Neural cell (in vitro differentiated cells): ENCODE measurements at regions not wholly inside any gene's neighbourhood (a gene's known extent, or its start where the extent isn't known, plus 50 kb on each side); places are given as distances from the start of the nearest gene placed in this dataset.

Experiments
- H2AFZ ChIP-seq: fragments of 200-600, 300-800 bp; sonication (generic), shearing (Covaris generic); 2 replicates; pipeline ENCODE4 v1.6.0; 2014; ENCODE audit warnings: low read depth, mild to moderate bottlenecking, antibody characterized with exemption, low read length, moderate library complexity
- H3F3A ChIP-seq: fragments of 200-600 bp; shearing (Covaris generic); 2 replicates; pipeline ENCODE4 v1.6.1; 2016; ENCODE audit warnings: mild to moderate bottlenecking, moderate library complexity, mixed read lengths, antibody characterized with exemption, low read length; ENCODE audit not compliant: insufficient read depth, poor library complexity, severe bottlenecking
- H3K27ac ChIP-seq: fragments of 200-600, 300-800 bp; sonication (generic), shearing (Covaris generic); 2 replicates; pipeline ENCODE4 v1.5.1; 2014; ENCODE audit warnings: mild to moderate bottlenecking, low read length, moderate library complexity
- H3K27me3 ChIP-seq: fragments of 300-800, 200-600 bp; sonication (generic), shearing (Covaris generic); 2 replicates; pipeline ENCODE4 v1.6.0; 2014; ENCODE audit warnings: mild to moderate bottlenecking, low read depth, low read length, moderate library complexity; ENCODE audit not compliant: insufficient read depth
- H3K36me3 ChIP-seq: fragments of 300-800, 200-600 bp; sonication (generic), shearing (Covaris generic); 2 replicates; pipeline ENCODE4 v1.5.1; 2014; ENCODE audit warnings: mild to moderate bottlenecking, antibody characterized with exemption, low read length, moderate library complexity; ENCODE audit not compliant: insufficient read depth
- H3K4me2 ChIP-seq: fragments of 300-800, 200-600 bp; sonication (generic), shearing (Covaris generic); 2 replicates; pipeline ENCODE4 v1.6.0; 2014; ENCODE audit warnings: mild to moderate bottlenecking, low read length
- H3K4me3 ChIP-seq: fragments of 300-800, 200-600 bp; sonication (generic), shearing (Covaris generic); 2 replicates; pipeline ENCODE4 v1.5.1; 2014; ENCODE audit warnings: mild to moderate bottlenecking, low read length, moderate library complexity
- H3K79me2 ChIP-seq: fragments of 200-600 bp; shearing (Covaris generic); replicated peaks from 2 replicates; pipeline ENCODE4 v1.6.0; 2014; ENCODE audit warnings: mild to moderate bottlenecking, low read length, moderate library complexity; ENCODE audit not compliant: insufficient read depth
- H3K9ac ChIP-seq: fragments of 300-800, 200-600 bp; sonication (generic), shearing (Covaris generic); 2 replicates; pipeline ENCODE4 v1.6.1; 2016; ENCODE audit warnings: mild to moderate bottlenecking, low read length, mixed read lengths
- H3K9me2 ChIP-seq: fragments of 200-600 bp; shearing (Covaris generic); 2 replicates; pipeline ENCODE4 v1.6.1; 2016; ENCODE audit warnings: mild to moderate bottlenecking, low read length, mixed read lengths; ENCODE audit not compliant: insufficient read depth
- H3K9me3 ChIP-seq: fragments of 200-600, 300-800 bp; sonication (generic), shearing (Covaris generic); 2 replicates; pipeline ENCODE4 v1.6.1; 2016; ENCODE audit warnings: mild to moderate bottlenecking, mixed run types, low read length, moderate library complexity, mixed read lengths
- H4K20me1 ChIP-seq: fragments of 200-600 bp; shearing (Covaris generic); 2 replicates; pipeline ENCODE4 v1.6.1; 2016; ENCODE audit warnings: mild to moderate bottlenecking, mixed run types; ENCODE audit not compliant: insufficient read depth
- CTCF ChIP-seq: fragments of 450-650 bp; IDR thresholded peaks from 2 replicates; pipeline ENCODE4 v1.5.1; 2014; ENCODE audit warnings: antibody characterized with exemption, mild to moderate bottlenecking, moderate library complexity; ENCODE audit not compliant: poor library complexity, severe bottlenecking
- EP300 ChIP-seq: fragments of 450-650 bp; conservative IDR thresholded peaks from 2 replicates; pipeline ENCODE4 v1.6.1; 2014; ENCODE audit warnings: antibody characterized with exemption, mild to moderate bottlenecking, moderate library complexity; ENCODE audit not compliant: poor library complexity, severe bottlenecking
- EZH2 ChIP-seq: fragments of 200-600, 300-800 bp; shearing (Covaris generic), sonication (generic); IDR thresholded peaks from 2 replicates; pipeline ENCODE4 v1.6.1; 2014; ENCODE audit warnings: antibody characterized with exemption, low read length, borderline replicate concordance, mild to moderate bottlenecking; ENCODE audit not compliant: insufficient read depth, poor library complexity, severe bottlenecking
- MXI1 ChIP-seq: fragments of 450-650 bp; conservative IDR thresholded peaks from 2 replicates; pipeline ENCODE4 v1.6.1; 2014; ENCODE audit warnings: antibody characterized with exemption, mild to moderate bottlenecking; ENCODE audit not compliant: poor library complexity, severe bottlenecking
- POLR2AphosphoS5 ChIP-seq: IDR thresholded peaks from 2 replicates; pipeline ENCODE4 v1.6.1; 2012
- RAD21 ChIP-seq: fragments of 450-650 bp; conservative IDR thresholded peaks from 2 replicates; pipeline ENCODE4 v1.6.1; 2014; ENCODE audit warnings: antibody characterized with exemption, mild to moderate bottlenecking, moderate library complexity
- SMC3 ChIP-seq: fragments of 450-650 bp; conservative IDR thresholded peaks from 2 replicates; pipeline ENCODE4 v1.6.1; 2014; ENCODE audit warnings: antibody characterized with exemption, mild to moderate bottlenecking, moderate library complexity; ENCODE audit not compliant: poor library complexity
- TAF1 ChIP-seq: IDR thresholded peaks from 2 replicates; pipeline ENCODE4 v1.6.1; 2012; ENCODE audit warnings: low read depth
- TF ChIP-seq, protein P1 (sequence below): IDR thresholded peaks from 2 replicates; pipeline ENCODE4 v1.6.1; 2012; ENCODE audit warnings: borderline replicate concordance

GRCh38 chr3:161444694-161445077, 51.9 kb upstream of the OTOL1 start:
- Histone ChIP-seq H3F3A (no peaks in the 10 kb centered on the region), H3K36me3 (no peaks in the 10 kb centered on the region), H3K4me3 (no peak overlapping the region), H3K9me3 (no peaks in the 10 kb centered on the region), H3K27me3 (no peaks in the 10 kb centered on the region), H4K20me1 (no peaks in the 10 kb centered on the region), H3K4me2 (no peak overlapping the region), H3K9ac (no peak overlapping the region), H3K9me2 (no peaks in the 10 kb centered on the region), H3K27ac (no peak overlapping the region), H2AFZ (no peak overlapping the region), H3K79me2 (no peaks in the 10 kb centered on the region)
- TF ChIP-seq EP300: no peak
- TF ChIP-seq CTCF: no peak
- TF ChIP-seq EZH2: no peak
- TF ChIP-seq RAD21: no peak
- TF ChIP-seq TAF1: no peak
- TF ChIP-seq, protein P1, sequence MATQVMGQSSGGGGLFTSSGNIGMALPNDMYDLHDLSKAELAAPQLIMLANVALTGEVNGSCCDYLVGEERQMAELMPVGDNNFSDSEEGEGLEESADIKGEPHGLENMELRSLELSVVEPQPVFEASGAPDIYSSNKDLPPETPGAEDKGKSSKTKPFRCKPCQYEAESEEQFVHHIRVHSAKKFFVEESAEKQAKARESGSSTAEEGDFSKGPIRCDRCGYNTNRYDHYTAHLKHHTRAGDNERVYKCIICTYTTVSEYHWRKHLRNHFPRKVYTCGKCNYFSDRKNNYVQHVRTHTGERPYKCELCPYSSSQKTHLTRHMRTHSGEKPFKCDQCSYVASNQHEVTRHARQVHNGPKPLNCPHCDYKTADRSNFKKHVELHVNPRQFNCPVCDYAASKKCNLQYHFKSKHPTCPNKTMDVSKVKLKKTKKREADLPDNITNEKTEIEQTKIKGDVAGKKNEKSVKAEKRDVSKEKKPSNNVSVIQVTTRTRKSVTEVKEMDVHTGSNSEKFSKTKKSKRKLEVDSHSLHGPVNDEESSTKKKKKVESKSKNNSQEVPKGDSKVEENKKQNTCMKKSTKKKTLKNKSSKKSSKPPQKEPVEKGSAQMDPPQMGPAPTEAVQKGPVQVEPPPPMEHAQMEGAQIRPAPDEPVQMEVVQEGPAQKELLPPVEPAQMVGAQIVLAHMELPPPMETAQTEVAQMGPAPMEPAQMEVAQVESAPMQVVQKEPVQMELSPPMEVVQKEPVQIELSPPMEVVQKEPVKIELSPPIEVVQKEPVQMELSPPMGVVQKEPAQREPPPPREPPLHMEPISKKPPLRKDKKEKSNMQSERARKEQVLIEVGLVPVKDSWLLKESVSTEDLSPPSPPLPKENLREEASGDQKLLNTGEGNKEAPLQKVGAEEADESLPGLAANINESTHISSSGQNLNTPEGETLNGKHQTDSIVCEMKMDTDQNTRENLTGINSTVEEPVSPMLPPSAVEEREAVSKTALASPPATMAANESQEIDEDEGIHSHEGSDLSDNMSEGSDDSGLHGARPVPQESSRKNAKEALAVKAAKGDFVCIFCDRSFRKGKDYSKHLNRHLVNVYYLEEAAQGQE: no peak
- no peak for TF ChIP-seq SMC3
- no peak for TF ChIP-seq MXI1
- no peak for TF ChIP-seq POLR2AphosphoS5

DNA sequence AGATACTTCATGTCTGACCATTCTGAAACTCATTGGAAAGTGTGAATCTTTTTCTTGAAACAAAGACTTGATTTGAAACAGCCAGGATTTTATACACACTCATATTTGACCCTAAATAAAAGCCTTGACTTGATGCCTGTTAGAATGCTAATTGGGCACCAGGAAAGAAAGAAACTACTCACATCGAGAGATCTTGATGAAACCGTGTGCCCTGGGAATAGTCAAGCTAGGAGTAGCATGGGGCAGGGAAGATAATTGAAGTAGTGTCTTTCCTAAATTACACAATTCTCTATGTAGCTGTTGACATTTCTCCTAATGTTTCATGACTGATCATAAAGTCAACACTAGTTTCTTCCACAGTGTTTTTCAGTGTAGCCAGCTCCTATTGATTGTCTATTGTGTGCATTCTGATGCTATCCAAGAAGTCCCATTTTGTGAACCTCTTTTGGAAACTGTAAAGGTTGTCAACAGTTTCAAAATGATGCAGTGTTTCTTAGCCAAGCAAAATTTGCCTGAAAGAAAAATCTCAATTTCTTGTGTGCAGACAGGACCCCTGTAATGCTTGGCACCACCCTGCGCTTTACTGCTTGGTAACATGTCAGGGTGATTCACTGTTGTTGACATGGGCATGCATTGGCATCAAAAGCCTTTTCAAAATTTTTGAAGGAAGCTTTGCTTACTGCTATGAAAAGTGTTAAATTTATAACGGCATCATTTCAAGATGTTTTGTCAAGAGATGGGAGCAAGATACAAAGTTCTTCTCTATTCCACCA, 52.5 kb upstream of the OTOL1 start:
- no peaks in the 10 kb centered on the region for H3K9me3 ChIP-seq
- no peaks in the 10 kb centered on the region for H3K9me2 ChIP-seq
- TF ChIP-seq SMC3 (no peak), CTCF (no peak), TAF1 (no peak), MXI1 (no peak), EZH2 (no peak), RAD21 (no peak), POLR2AphosphoS5 (no peak)
- TF ChIP-seq, protein P1: no peak
- no peak overlapping the region for H3K9ac ChIP-seq
- H3K27ac ChIP-seq: no peak overlapping the region
- no peak overlapping the region for H2AFZ ChIP-seq
- no peaks in the 10 kb centered on the region for H3K79me2 ChIP-seq
- H3K4me3 ChIP-seq: no peak overlapping the region
- H4K20me1 ChIP-seq: no peaks in the 10 kb centered on the region
- H3K27me3 ChIP-seq: no peaks in the 10 kb centered on the region
- no peak overlapping the region for H3K4me2 ChIP-seq
- no peaks in the 10 kb centered on the region for H3F3A ChIP-seq
- H3K36me3 ChIP-seq: no peaks in the 10 kb centered on the region
